ENCODE measurements at regions not wholly inside any gene's neighbourhood (a gene's known extent, or its start where the extent isn't known, plus 50 kb on each side); places are given as distances from the start of the nearest gene placed in this dataset.

GRCh38 chr1:47612819-47613218 is 175.0 kb downstream of the FOXD2 start:
- no peak for DNase-seq (ENCODE audit: low read depth)
- H3K4me3 ChIP-seq (replicated peaks; ENCODE audit: low read depth, low read length) = no peak overlapping the region
- TF ChIP-seq CTCF (IDR thresholded peaks at IDR 0.05; ENCODE audit: low read length, missing control alignments) = no peak

GRCh38 chr1:47616036-47616435 is 178.2 kb downstream of the FOXD2 start:
- H3K4me3 ChIP-seq (replicated peaks; ENCODE audit: low read depth, low read length) = no peak overlapping the region
- TF ChIP-seq CTCF (IDR thresholded peaks at IDR 0.05; ENCODE audit: low read length, missing control alignments) = no peak
- DNase-seq (ENCODE audit: low read depth) = no peak

- no peak overlapping the region for H3K4me3 ChIP-seq (replicated peaks; ENCODE audit: low read depth, low read length)
- no peak for DNase-seq (ENCODE audit: low read depth)
- TF ChIP-seq CTCF (IDR thresholded peaks at IDR 0.05; ENCODE audit: low read length, missing control alignments) = no peak
Measured at GRCh38 chr1:47616906-47617305, 179.1 kb downstream of the FOXD2 start.

GRCh38 chr1:47617381-47618221 is 179.8 kb downstream of the FOXD2 start:
- DNase-seq (ENCODE audit: low read depth) = no peak

GRCh38 chr1:47618222-47618720 is 180.4 kb downstream of the FOXD2 start:
- no peak for DNase-seq (ENCODE audit: low read depth)
- TF ChIP-seq CTCF (IDR thresholded peaks at IDR 0.05; ENCODE audit: low read length, missing control alignments) = no peak
- H3K4me3 ChIP-seq (replicated peaks; ENCODE audit: low read depth, low read length) = no peak overlapping the region

More at GRCh38 chr1:47617381-47618221, 179.8 kb downstream of the FOXD2 start:
- no peak for TF ChIP-seq CTCF (IDR thresholded peaks at IDR 0.05; ENCODE audit: low read length, missing control alignments)
- H3K4me3 ChIP-seq (replicated peaks; ENCODE audit: low read depth, low read length) = no peak overlapping the region

- no peak for TF ChIP-seq CTCF (IDR thresholded peaks at IDR 0.05; ENCODE audit: low read length, missing control alignments)
- no peak overlapping the region for H3K4me3 ChIP-seq (replicated peaks; ENCODE audit: low read depth, low read length)
- DNase-seq (ENCODE audit: low read depth) = no peak
Measured at GRCh38 chr1:47618830-47619229, 181.0 kb downstream of the FOXD2 start.

- no peak for TF ChIP-seq CTCF (IDR thresholded peaks at IDR 0.05; ENCODE audit: low read length, missing control alignments)
- no peak for DNase-seq (ENCODE audit: low read depth)
- no peak overlapping the region for H3K4me3 ChIP-seq (replicated peaks; ENCODE audit: low read depth, low read length)
Measured at GRCh38 chr1:47621483-47621882, 183.6 kb downstream of the FOXD2 start.

Measured in fibroblast of pulmonary artery (primary cell).